Ishikawa (cell line): ENCODE measurements at regions not wholly inside any gene's neighbourhood (a gene's known extent, or its start where the extent isn't known, plus 50 kb on each side); places are given as distances from the start of the nearest gene placed in this dataset.

Source experiments
- CREB1 ChIP-seq: IDR thresholded peaks from 2 replicates; pipeline ENCODE4 v1.6.1; 2012; ENCODE audit warnings: low read depth
- EP300 ChIP-seq: IDR thresholded peaks from 2 replicates; pipeline ENCODE4 v1.6.1; 2012; ENCODE audit warnings: borderline replicate concordance
- RAD21 ChIP-seq: IDR thresholded peaks from 2 replicates; pipeline ENCODE4 v1.6.1; 2012; ENCODE audit warnings: low read depth
- TEAD4 ChIP-seq: IDR thresholded peaks from 2 replicates; pipeline ENCODE4 v1.6.1; 2012
- USF1 ChIP-seq: IDR thresholded peaks from 2 replicates; pipeline ENCODE4 v1.6.1; 2012

GRCh38 chr2:215692387-215693079 lies 256.7 kb upstream of the FN1 start:
- no peak for TF ChIP-seq TEAD4
- no peak for TF ChIP-seq CREB1
- no peak for TF ChIP-seq EP300
- TF ChIP-seq RAD21: no peak
- no peak for TF ChIP-seq USF1
